Fibroblast of the conjunctiva (primary cell): ENCODE measurements at regions not wholly inside any gene's neighbourhood (a gene's known extent, or its start where the extent isn't known, plus 50 kb on each side); places are given as distances from the start of the nearest gene placed in this dataset.

Experiments
- DNase-seq: peaks from one replicate; pipeline ENCODE4 v3.0.0-alpha.2; 2010; ENCODE audit warnings: low read depth

- no peak for DNase-seq
These were observed 147.5 kb upstream of the RHOBTB1 start for GRCh38 chr10:61091531-61091930.

GRCh38 chr10:61089251-61089650, 145.3 kb upstream of the RHOBTB1 start:
- no peak for DNase-seq

- DNase-seq = no peak
These were observed 140.5 kb upstream of the RHOBTB1 start for GRCh38 chr10:61084493-61084892.

GRCh38 chr10:61081301-61081700, 137.3 kb upstream of the RHOBTB1 start:
- DNase-seq = no peak

- no peak for DNase-seq
These were observed 134.7 kb upstream of the RHOBTB1 start for GRCh38 chr10:61078542-61079275.

GRCh38 chr10:61076572-61077114, 132.7 kb upstream of the RHOBTB1 start:
- no peak for DNase-seq

GRCh38 chr10:61073391-61073790, 129.4 kb upstream of the RHOBTB1 start:
- no peak for DNase-seq

GRCh38 chr10:61071580-61071979, 127.6 kb upstream of the RHOBTB1 start:
- no peak for DNase-seq

- DNase-seq = no peak
These were observed 124.5 kb upstream of the RHOBTB1 start for GRCh38 chr10:61068471-61068870.

- no peak for DNase-seq
These were observed 123.8 kb upstream of the RHOBTB1 start for GRCh38 chr10:61067671-61068336.

- no peak for DNase-seq
These were observed 122.8 kb upstream of the RHOBTB1 start for GRCh38 chr10:61066661-61067344.

GRCh38 chr10:61065051-61065450, 121.1 kb upstream of the RHOBTB1 start:
- DNase-seq = no peak

GRCh38 chr10:61064356-61064755, 120.4 kb upstream of the RHOBTB1 start:
- no peak for DNase-seq

GRCh38 chr10:61063901-61064300, 119.9 kb upstream of the RHOBTB1 start:
- DNase-seq = no peak

- no peak for DNase-seq
These were observed 119.0 kb upstream of the RHOBTB1 start for GRCh38 chr10:61063034-61063433.

- DNase-seq = no peak
These were observed 118.0 kb upstream of the RHOBTB1 start for GRCh38 chr10:61061923-61062504.

GRCh38 chr10:61059636-61060035, 115.7 kb upstream of the RHOBTB1 start:
- no peak for DNase-seq

- DNase-seq = no peak
These were observed 108.7 kb upstream of the RHOBTB1 start for GRCh38 chr10:61052469-61053205.

GRCh38 chr10:61051344-61051743, 107.4 kb upstream of the RHOBTB1 start:
- no peak for DNase-seq

GRCh38 chr10:61050120-61050745, 106.2 kb upstream of the RHOBTB1 start:
- DNase-seq = no peak

GRCh38 chr10:61049386-61049785, 105.4 kb upstream of the RHOBTB1 start:
- no peak for DNase-seq
